HepG2 (cell line): ENCODE measurements at regions not wholly inside any gene's neighbourhood (a gene's known extent, or its start where the extent isn't known, plus 50 kb on each side); places are given as distances from the start of the nearest gene placed in this dataset.

Experiments
- ESRRA ChIP-seq: sonication (generic); formaldehyde crosslinking; IDR thresholded peaks from 2 replicates; pipeline ENCODE4 v1.5.1; 2020; ENCODE audit warnings: mild to moderate bottlenecking, low read depth, missing genetic modification reagents
- RBM39 ChIP-seq: fragments of 200-400 bp; formaldehyde crosslinking; IDR thresholded peaks from one replicate; pipeline ENCODE4 v1.6.1; 2018; ENCODE audit warnings: antibody characterized with exemption, mild to moderate bottlenecking, low read depth, low read length; ENCODE audit not compliant: poor library complexity, severe bottlenecking
- SIX4 ChIP-seq: sonication (generic); formaldehyde crosslinking; IDR thresholded peaks from 2 replicates; pipeline ENCODE4 v1.4.0; 2020; ENCODE audit warnings: missing genetic modification reagents
- TBL1XR1 ChIP-seq: fragments of 150-350 bp; IDR thresholded peaks from 2 replicates; pipeline ENCODE4 v1.6.1; 2014; ENCODE audit warnings: borderline replicate concordance, low read length; ENCODE audit not compliant: partially characterized antibody
- TF ChIP-seq, protein P1 (sequence below): sonication (generic); formaldehyde crosslinking; IDR thresholded peaks from 2 replicates; pipeline ENCODE4 v1.4.0; 2020; ENCODE audit warnings: missing genetic modification reagents
- TF ChIP-seq, protein P2 (sequence below): sonication (generic); formaldehyde crosslinking; IDR thresholded peaks from 2 replicates; pipeline ENCODE4 v1.5.0; 2020; ENCODE audit warnings: missing genetic modification reagents

DNA sequence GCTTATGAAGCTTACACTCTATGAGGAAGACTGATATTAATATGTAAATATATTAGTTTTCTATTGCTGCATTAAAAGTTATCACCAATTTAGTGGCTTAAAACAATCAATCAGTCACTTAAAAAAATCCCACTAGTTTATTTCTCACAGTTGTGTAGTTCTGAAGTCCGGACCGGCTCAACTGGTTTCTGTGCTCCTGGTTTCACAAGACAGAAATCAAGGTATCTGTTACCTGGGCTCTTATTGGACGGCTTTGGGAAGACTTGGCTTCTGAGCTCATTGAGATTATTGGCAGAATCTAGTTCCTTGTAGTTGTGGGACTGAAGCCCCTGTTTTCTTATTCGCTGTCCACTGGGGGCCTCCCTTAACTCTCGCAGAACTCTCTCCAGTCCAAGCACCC lies 343.0 kb downstream of the RAB38 start:
- TF ChIP-seq TBL1XR1: no peak
- TF ChIP-seq, protein P1, sequence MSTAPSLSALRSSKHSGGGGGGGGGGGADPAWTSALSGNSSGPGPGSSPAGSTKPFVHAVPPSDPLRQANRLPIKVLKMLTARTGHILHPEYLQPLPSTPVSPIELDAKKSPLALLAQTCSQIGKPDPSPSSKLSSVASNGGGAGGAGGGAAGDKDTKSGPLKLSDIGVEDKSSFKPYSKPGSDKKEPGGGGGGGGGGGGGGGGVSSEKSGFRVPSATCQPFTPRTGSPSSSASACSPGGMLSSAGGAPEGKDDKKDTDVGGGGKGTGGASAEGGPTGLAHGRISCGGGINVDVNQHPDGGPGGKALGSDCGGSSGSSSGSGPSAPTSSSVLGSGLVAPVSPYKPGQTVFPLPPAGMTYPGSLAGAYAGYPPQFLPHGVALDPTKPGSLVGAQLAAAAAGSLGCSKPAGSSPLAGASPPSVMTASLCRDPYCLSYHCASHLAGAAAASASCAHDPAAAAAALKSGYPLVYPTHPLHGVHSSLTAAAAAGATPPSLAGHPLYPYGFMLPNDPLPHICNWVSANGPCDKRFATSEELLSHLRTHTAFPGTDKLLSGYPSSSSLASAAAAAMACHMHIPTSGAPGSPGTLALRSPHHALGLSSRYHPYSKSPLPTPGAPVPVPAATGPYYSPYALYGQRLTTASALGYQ (CRISPR knock-in tag): no peak
- TF ChIP-seq RBM39: no peak
- TF ChIP-seq SIX4 (CRISPR knock-in tag): no peak
- no peak for TF ChIP-seq ESRRA (CRISPR knock-in tag)
- TF ChIP-seq, protein P2, sequence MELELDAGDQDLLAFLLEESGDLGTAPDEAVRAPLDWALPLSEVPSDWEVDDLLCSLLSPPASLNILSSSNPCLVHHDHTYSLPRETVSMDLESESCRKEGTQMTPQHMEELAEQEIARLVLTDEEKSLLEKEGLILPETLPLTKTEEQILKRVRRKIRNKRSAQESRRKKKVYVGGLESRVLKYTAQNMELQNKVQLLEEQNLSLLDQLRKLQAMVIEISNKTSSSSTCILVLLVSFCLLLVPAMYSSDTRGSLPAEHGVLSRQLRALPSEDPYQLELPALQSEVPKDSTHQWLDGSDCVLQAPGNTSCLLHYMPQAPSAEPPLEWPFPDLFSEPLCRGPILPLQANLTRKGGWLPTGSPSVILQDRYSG (CRISPR knock-in tag): no peak
